GM12875 (cell line): ENCODE measurements at regions not wholly inside any gene's neighbourhood (a gene's known extent, or its start where the extent isn't known, plus 50 kb on each side); places are given as distances from the start of the nearest gene placed in this dataset.

Experiments used
- H3K4me3 ChIP-seq: one replicate; pipeline ENCODE4 v1.5.1; 2011; ENCODE audit warnings: low read depth, low read length, control low read depth
- CTCF ChIP-seq: IDR thresholded peaks from 2 replicates; pipeline ENCODE4 v1.5.1; 2011; ENCODE audit warnings: low read depth, mild to moderate bottlenecking, control low read depth, inconsistent platforms, low read length, moderate library complexity, borderline replicate concordance; ENCODE audit not compliant: insufficient read depth

- no peak overlapping the region for H3K4me3 ChIP-seq
- no peak for TF ChIP-seq CTCF
Measured at GRCh38 chr15:55007561-55007960, 189.2 kb downstream of the RSL24D1 start.

- no peak for TF ChIP-seq CTCF
- H3K4me3 ChIP-seq = no peak overlapping the region
Measured at GRCh38 chr15:55005679-55006078, 191.1 kb downstream of the RSL24D1 start.

GRCh38 chr15:55003965-55004873 is 192.5 kb downstream of the RSL24D1 start:
- no peak for TF ChIP-seq CTCF
- H3K4me3 ChIP-seq = no peak overlapping the region

GRCh38 chr15:54998661-54999060 is 198.1 kb downstream of the RSL24D1 start:
- TF ChIP-seq CTCF = no peak
- no peak overlapping the region for H3K4me3 ChIP-seq

GRCh38 chr15:54990793-54991192 is 205.9 kb downstream of the RSL24D1 start:
- H3K4me3 ChIP-seq = no peak overlapping the region
- no peak for TF ChIP-seq CTCF

- H3K4me3 ChIP-seq = no peak overlapping the region
- no peak for TF ChIP-seq CTCF
Measured at GRCh38 chr15:54987881-54988280, 208.9 kb downstream of the RSL24D1 start.

GRCh38 chr15:54979964-54980363 is 216.8 kb downstream of the RSL24D1 start:
- no peak overlapping the region for H3K4me3 ChIP-seq
- no peak for TF ChIP-seq CTCF
